ENCODE measurements at regions not wholly inside any gene's neighbourhood (a gene's known extent, or its start where the extent isn't known, plus 50 kb on each side); places are given as distances from the start of the nearest gene placed in this dataset.

DNA sequence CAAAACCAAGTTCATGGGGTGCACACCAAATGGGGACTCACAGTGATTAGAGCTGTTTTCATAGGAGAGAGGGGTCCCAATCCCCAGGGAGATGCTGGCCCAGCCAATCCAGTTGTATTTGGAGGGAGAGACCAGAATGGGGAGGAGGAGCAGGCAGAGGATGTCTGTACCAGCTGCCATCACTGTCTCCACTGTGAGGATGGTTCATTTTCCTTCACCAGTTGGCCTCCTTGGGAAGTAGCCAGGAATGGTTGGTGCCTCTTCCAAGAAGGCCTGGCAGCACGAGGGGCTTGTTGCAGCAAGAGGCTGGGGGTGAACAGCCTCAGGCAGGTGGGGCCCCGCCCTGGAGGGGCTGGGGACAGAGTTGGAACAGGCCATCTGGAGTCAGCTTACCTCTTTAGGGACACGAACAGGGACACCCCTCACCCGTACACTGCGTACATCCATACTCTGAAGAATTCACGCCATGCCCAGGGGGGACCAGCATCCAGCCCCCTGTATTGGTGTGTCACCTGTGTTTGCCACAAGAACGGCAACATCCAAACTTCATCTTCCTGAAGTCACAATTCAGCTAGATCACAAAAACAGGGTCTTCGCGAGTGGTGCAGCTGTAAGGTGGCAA, 161.7 kb upstream of the ZNF236 start:
- Histone ChIP-seq H3K23ac (ENCODE audit: insufficient read length) (no peak overlapping the region), H2BK15ac (ENCODE audit: low read length) (no peak overlapping the region), H3K4me1 (replicated peaks in 1 of 4; ENCODE audit: control insufficient read depth in 3 of 4, insufficient read depth in 4 of 4, low read length in 3 of 4) (no peaks in the 10 kb centered on the region), H2BK20ac (ENCODE audit: low read length) (no peak overlapping the region), H3K4me2 (ENCODE audit: insufficient read depth in 1 of 2, low read depth in 2 of 2, low read length in 2 of 2) (no peak overlapping the region), H2BK120ac (replicated peaks; ENCODE audit: low read depth, low read length) (no peak overlapping the region), H3K23me2 (ENCODE audit: low read depth, low read length) (no peaks in the 10 kb centered on the region), H4K91ac (replicated peaks; ENCODE audit: insufficient read length, low read length) (no peak overlapping the region), H3K4ac (replicated peaks; ENCODE audit: insufficient read length, low read depth, low read length) (no peak overlapping the region), H3K9ac (replicated peaks in 1 of 4; ENCODE audit: extremely low read depth in 1 of 4, low read depth in 3 of 4, low read length in 3 of 4) (no peak overlapping the region), H3K56ac (replicated peaks; ENCODE audit: insufficient read length, low read depth, low read length) (no peak overlapping the region), H3K9me3 (ENCODE audit: insufficient read depth in 2 of 2, low read depth in 1 of 2, low read length in 1 of 2) (no peaks in the 10 kb centered on the region), H3K27me3 (replicated peaks in 1 of 4; ENCODE audit: control insufficient read depth in 3 of 4, extremely low read depth in 1 of 4, insufficient read depth in 3 of 4, low read length in 3 of 4) (no peaks in the 10 kb centered on the region), H2BK12ac (ENCODE audit: low read depth, low read length) (no peak overlapping the region), H2AFZ (ENCODE audit: low read length) (no peak overlapping the region), H3K4me3 (ENCODE audit: extremely low read depth in 1 of 4, insufficient read depth in 2 of 4, low read depth in 3 of 4, low read length in 4 of 4) (no peak overlapping the region), H3K79me2 (ENCODE audit: control insufficient read depth in 1 of 2, insufficient read depth in 2 of 2, low read length in 2 of 2) (no peaks in the 10 kb centered on the region), H2BK5ac (ENCODE audit: low read depth, low read length) (no peak overlapping the region), H3K36me3 (ENCODE audit: control insufficient read depth in 2 of 4, insufficient read depth in 4 of 4, low read length in 3 of 4) (no peaks in the 10 kb centered on the region), H4K8ac (ENCODE audit: extremely low read depth, insufficient read depth, low read length) (no peak overlapping the region), H2AK5ac (ENCODE audit: low read depth, low read length) (no peak overlapping the region), H3K14ac (ENCODE audit: insufficient read length) (no peak overlapping the region), H3K18ac (ENCODE audit: extremely low read depth, low read length) (no peak overlapping the region), H3K27ac (ENCODE audit: low read depth, low read length) (no peak overlapping the region), H4K20me1 (replicated peaks in 1 of 2; ENCODE audit: control insufficient read depth in 1 of 2, insufficient read depth in 2 of 2, low read length in 2 of 2) (no peaks in the 10 kb centered on the region), H4K5ac (ENCODE audit: insufficient read length, low read depth, low read length) (no peak overlapping the region), H3K79me1 (ENCODE audit: low read depth, low read length) (no peaks in the 10 kb centered on the region)
- no peak for TF ChIP-seq CEBPB (IDR thresholded peaks at IDR 0.05; ENCODE audit: low read depth, low read length)
- no peak for TF ChIP-seq RAD21 (IDR thresholded peaks at IDR 0.05 in 1 of 2, conservative IDR thresholded peaks at IDR 0.05 in 1 of 2; ENCODE audit: low read depth in 2 of 2, low read length in 2 of 2)
- TF ChIP-seq, protein P1, sequence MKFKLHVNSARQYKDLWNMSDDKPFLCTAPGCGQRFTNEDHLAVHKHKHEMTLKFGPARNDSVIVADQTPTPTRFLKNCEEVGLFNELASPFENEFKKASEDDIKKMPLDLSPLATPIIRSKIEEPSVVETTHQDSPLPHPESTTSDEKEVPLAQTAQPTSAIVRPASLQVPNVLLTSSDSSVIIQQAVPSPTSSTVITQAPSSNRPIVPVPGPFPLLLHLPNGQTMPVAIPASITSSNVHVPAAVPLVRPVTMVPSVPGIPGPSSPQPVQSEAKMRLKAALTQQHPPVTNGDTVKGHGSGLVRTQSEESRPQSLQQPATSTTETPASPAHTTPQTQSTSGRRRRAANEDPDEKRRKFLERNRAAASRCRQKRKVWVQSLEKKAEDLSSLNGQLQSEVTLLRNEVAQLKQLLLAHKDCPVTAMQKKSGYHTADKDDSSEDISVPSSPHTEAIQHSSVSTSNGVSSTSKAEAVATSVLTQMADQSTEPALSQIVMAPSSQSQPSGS (IDR thresholded peaks at IDR 0.05; ENCODE audit: low read length), result no peak
- FAIRE-seq, result no peak
- no peak for DNase-seq (ENCODE audit: low read depth in 1 of 2, low spot score in 2 of 2)
- CTCF ChIA-PET (ENCODE audit: partially characterized antibody), result interaction anchor here (1.1 to 7.5 kb wide), 6 partner anchors 9 to 48 kb away, joined by 3 to 131 read pairs (median 27); no protein-coding TSS in a partner anchor
- POLR2A ChIA-PET (ENCODE audit: partially characterized antibody), result no interaction called here
- 83% methylated on average over 9 of the region's 9 CpGs; no CpG with 5 or more reads in 1 of the 2 experiments for WGBS, 2 experiments (ENCODE audit: extremely low coverage in 1 of 2, insufficient coverage in 1 of 2, insufficient read length in 1 of 2, insufficient replicate concordance in 2 of 2, low coverage in 1 of 2, low lambda C conversion rate in 2 of 2, missing lambda C conversion rate in 1 of 2)

All from H1 (cell line).